ENCODE measurements at regions not wholly inside any gene's neighbourhood (a gene's known extent, or its start where the extent isn't known, plus 50 kb on each side); places are given as distances from the start of the nearest gene placed in this dataset.

DNA sequence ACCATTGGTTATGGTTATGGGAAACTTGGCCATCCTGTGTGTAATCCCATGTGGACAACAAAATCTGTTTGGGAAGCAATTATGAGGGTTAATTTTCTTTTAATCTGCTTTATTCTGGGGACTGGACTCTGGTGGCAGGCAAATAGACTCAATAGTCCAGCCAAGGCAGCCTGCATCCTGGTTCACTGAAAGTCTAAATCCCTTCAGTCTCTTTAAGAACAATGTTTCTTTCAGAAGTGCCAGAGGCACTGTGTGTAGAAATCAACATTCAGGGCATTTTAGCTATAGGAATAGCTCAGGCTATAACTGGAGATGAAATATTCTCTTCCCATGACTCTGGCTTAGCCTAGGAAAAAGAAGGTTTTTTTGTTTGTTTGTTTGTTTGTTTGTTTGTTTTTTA lies 118.0 kb downstream of the SPATA31D1 start:
- Histone ChIP-seq H3K27ac (no peak overlapping the region), H3K4me1 (no peaks in the 10 kb centered on the region), H3K9me3 (peaks cover 0 to 5% (median 0%) of the 10 kb centered on the region in 3 donors), H3K27me3 (no peaks in the 10 kb centered on the region), H3K36me3 (no peaks in the 10 kb centered on the region), H3K4me3 (no peak overlapping the region)
- DNase-seq, result no peak
- intact Hi-C loops (cut with DNase I), result no loop called here
- no peak for TF ChIP-seq POLR2A (IDR thresholded peaks at IDR 0.05)
- TF ChIP-seq, protein P1, sequence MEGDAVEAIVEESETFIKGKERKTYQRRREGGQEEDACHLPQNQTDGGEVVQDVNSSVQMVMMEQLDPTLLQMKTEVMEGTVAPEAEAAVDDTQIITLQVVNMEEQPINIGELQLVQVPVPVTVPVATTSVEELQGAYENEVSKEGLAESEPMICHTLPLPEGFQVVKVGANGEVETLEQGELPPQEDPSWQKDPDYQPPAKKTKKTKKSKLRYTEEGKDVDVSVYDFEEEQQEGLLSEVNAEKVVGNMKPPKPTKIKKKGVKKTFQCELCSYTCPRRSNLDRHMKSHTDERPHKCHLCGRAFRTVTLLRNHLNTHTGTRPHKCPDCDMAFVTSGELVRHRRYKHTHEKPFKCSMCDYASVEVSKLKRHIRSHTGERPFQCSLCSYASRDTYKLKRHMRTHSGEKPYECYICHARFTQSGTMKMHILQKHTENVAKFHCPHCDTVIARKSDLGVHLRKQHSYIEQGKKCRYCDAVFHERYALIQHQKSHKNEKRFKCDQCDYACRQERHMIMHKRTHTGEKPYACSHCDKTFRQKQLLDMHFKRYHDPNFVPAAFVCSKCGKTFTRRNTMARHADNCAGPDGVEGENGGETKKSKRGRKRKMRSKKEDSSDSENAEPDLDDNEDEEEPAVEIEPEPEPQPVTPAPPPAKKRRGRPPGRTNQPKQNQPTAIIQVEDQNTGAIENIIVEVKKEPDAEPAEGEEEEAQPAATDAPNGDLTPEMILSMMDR (IDR thresholded peaks at IDR 0.05), result no peak

DNA sequence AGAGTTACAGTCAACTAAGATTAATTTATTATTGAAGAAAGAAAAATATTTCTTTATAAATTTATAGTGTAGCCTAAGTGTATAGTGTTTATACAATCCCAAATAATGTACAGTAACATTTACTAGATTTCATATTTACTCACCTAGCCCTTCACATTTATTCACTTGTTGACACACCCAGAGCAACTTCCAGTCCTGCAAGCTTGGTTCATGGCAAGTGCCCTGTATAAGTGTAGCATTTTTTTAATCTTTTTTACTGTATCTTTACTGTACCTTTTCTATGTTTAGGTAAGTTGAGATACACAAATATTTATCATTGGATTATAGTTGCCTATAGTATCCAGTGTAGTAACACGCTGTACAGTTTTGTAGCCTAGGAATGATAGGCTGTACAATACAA lies 119.9 kb downstream of the SPATA31D1 start:
- no peaks in the 10 kb centered on the region for H3K4me1 ChIP-seq
- 78 to 90% methylated on average over 1 of the region's 1 CpG for WGBS, 2 donors

DNA sequence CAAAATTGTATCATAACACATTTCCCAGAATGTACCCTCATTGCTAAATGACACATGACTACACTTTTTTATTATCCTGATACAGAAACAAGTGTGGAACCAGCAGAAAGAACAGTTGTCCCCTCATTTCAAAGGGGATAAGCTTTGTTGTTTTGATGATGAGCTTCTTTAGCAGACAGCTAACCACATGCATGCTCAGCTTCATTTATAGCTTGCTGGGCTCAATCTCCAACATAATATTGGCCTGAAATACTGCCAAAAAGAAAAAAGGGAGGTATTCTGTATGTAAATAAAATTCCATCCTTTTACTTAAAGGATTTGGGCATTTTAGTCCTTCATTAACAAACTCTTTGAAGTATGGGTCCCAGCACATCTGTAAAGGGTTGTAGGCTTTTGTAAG lies 120.4 kb downstream of the SPATA31D1 start:
- intact Hi-C loops (cut with DNase I), result no loop called here
- Histone ChIP-seq H3K4me3 (no peak overlapping the region), H3K36me3 (no peaks in the 10 kb centered on the region), H3K4me1 (no peaks in the 10 kb centered on the region), H3K9me3 (no peaks in the 10 kb centered on the region), H3K27me3 (no peaks in the 10 kb centered on the region), H3K27ac (no peak overlapping the region)
- DNase-seq, result no peak
- TF ChIP-seq POLR2A (IDR thresholded peaks at IDR 0.05), result no peak
- TF ChIP-seq, protein P1 (IDR thresholded peaks at IDR 0.05), result no peak

More for the DNA sequence above, 119.9 kb downstream of the SPATA31D1 start:
- H3K27ac ChIP-seq, result no peak overlapping the region
- intact Hi-C loops (cut with DNase I), result no loop called here
- no peak overlapping the region for H3K4me3 ChIP-seq
- no peaks in the 10 kb centered on the region for H3K36me3 ChIP-seq
- TF ChIP-seq, protein P1 (IDR thresholded peaks at IDR 0.05), result no peak
- no peak for TF ChIP-seq POLR2A (IDR thresholded peaks at IDR 0.05)
- no peaks in the 10 kb centered on the region for H3K9me3 ChIP-seq
- H3K27me3 ChIP-seq, result no peaks in the 10 kb centered on the region
- no peak for DNase-seq

DNA sequence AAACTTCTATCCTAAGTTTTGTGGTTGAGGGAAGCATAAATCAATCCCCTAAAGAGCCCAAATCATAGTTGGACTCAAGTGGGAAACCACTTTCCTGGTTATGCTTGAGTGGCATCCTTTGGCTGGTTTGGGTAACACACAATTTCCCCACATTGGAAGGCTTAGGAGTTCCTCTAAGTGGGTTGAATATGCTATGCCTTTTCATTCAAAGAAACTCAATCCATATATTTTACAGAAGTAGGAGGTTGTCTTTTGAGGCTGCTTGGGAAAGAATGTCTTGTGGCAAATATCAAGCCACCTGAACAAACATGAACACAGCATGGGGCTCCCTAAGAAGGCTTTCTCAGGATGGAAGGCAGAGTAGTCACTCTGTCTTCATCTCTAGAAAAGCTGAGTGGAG lies 121.1 kb downstream of the SPATA31D1 start:
- intact Hi-C loops (cut with DNase I), result no loop called here
- no peak overlapping the region for H3K27ac ChIP-seq
- H3K4me3 ChIP-seq, result no peak overlapping the region
- TF ChIP-seq, protein P1 (IDR thresholded peaks at IDR 0.05), result no peak
- no peak for TF ChIP-seq POLR2A (IDR thresholded peaks at IDR 0.05)
- DNase-seq, result no peak
- H3K36me3 ChIP-seq, result no peaks in the 10 kb centered on the region
- H3K4me1 ChIP-seq, result no peaks in the 10 kb centered on the region
- no peaks in the 10 kb centered on the region for H3K27me3 ChIP-seq
- H3K9me3 ChIP-seq, result no peaks in the 10 kb centered on the region

DNA sequence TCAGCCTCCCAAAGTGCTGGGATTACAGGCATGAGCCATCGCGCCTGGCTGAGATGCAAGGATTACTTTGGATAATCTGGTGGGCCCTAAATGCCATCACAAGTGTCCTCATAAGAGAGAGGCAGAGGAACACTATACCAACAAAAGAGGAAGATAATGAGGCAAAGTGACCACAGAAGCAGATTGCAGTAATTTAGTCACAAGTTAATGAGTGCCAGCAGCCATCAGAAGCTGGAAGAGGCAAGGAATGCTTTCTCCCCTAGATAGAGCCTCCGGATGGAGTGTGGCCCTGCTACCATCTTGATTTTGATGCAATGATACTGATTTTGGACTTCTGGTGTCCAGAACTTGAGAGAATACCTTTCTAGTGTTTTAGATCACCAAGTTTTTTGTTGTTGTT lies 122.3 kb downstream of the SPATA31D1 start:
- no peak overlapping the region for H3K27ac ChIP-seq
- DNase-seq, result no peak
- H3K36me3 ChIP-seq, result no peaks in the 10 kb centered on the region
- WGBS, 2 donors, result 91 to 97% methylated on average over 2 to 3 of the region's 3 CpGs
- H3K27me3 ChIP-seq, result no peaks in the 10 kb centered on the region
- TF ChIP-seq, protein P1 (IDR thresholded peaks at IDR 0.05), result no peak
- no peak for TF ChIP-seq POLR2A (IDR thresholded peaks at IDR 0.05)
- H3K4me3 ChIP-seq, result no peak overlapping the region
- no peaks in the 10 kb centered on the region for H3K9me3 ChIP-seq
- intact Hi-C loops (cut with DNase I), result no loop called here
- no peaks in the 10 kb centered on the region for H3K4me1 ChIP-seq

Measured in esophagus squamous epithelium (tissue), 5 donors.